ENCODE measurements at regions not wholly inside any gene's neighbourhood (a gene's known extent, or its start where the extent isn't known, plus 50 kb on each side); places are given as distances from the start of the nearest gene placed in this dataset.
"Not testable (repeated sequence)": the region's sequence is repeated elsewhere in the genome, so short reads cannot be mapped to it uniquely, and the experiment has no call there.

DNA sequence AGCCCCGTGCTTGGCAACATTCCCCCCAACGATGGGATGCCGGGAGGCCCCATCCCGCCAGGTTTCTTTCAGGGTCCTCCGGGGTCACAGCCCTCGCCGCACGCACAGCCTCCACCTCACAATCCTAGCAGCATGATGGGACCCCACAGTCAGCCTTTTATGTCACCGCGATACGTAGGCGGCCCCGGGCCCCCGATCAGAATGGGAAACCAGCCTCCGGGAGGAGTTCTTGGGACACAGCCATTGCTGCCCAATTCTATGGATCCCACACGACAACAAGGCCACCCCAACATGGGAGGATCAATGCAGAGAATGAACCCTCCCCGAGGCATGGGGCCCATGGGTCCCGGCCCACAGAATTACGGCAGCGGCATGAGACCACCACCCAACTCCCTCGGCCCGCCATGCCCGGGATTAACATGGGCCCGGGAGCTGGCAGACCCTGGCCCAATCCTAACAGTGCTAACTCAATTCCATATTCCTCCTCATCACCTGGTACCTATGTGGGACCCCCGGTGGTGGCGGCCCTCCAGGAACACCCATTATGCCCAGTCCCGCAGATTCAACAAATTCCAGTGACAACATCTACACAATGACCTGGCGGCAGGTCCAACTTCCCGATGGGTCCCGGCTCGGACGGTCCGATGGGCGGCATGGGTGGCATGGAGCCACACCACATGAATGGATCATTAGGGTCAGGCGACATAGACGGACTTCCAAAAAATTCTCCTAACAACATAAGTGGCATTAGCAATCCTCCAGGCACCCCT, 116.0 kb upstream of the CDK13 start:
- H3K4me3 Mint-ChIP-seq: peak overlapping the region; percentile 39 to 57 (median 50)
- H3K27me3 Mint-ChIP-seq (ENCODE audit: low read depth in 3 of 3): peaks cover 5 to 19% (median 16%) of the 10 kb centered on the region in 3 donors
- H3K4me1 Mint-ChIP-seq, H3K9me3 Mint-ChIP-seq, DNase-seq, H3K27ac Mint-ChIP-seq, H3K36me3 Mint-ChIP-seq: not testable (repeated sequence)

DNA sequence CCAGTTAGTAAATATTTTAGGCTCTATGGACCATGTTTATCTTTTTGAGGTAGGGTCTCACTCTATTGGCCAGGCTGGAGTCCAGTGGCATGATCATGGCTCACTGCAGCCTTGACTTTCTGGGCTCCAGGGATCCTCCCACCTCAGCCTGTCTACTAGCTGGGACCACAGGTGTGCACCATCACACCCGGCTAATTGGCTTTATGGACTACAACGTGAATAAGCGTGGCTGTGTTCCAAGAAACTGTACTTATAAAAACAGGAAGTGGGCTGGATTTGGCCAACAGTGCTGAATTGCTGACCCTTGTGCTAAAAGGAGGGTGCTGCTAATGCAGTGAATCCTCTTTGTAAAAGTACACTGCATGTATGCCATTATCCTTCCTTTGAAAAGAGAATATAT, 111.7 kb upstream of the CDK13 start:
- Mint-ChIP-seq H3K27ac (no peak overlapping the region), H3K4me3 (no peak overlapping the region), H3K36me3 (no peaks in the 10 kb centered on the region), H3K4me1 (no peaks in the 10 kb centered on the region), H3K9me3 (no peaks in the 10 kb centered on the region), H3K27me3 (ENCODE audit: low read depth in 3 of 3) (peaks cover 11 to 21% (median 11%) of the 10 kb centered on the region in 3 donors)
- DNase-seq: no peak

DNA sequence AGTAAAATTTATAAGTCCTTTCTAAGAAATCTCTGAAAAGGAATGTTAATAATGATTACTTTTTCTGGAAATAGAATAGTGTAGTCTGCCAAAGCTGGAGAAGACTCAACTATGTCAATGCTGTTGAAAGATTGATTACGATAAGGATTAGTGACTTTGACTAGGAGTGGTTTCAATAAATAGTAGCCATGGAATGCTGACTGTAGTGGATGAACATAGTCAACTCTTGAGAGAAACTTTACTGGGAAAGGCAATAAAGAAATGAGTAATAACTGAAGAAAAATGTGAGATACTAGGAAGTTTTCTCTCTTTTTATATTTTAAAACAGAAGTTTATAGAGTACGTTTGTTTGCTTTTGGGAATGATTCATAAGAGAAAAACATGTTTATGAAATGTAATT, 105.0 kb upstream of the CDK13 start:
- DNase-seq: no peak
- H3K4me3 Mint-ChIP-seq: no peak overlapping the region
- no peak overlapping the region for H3K27ac Mint-ChIP-seq
- no peaks in the 10 kb centered on the region for H3K36me3 Mint-ChIP-seq
- H3K27me3 Mint-ChIP-seq (ENCODE audit: low read depth in 3 of 3): peaks cover 1 to 11% (median 7%) of the 10 kb centered on the region in 3 donors
- H3K9me3 Mint-ChIP-seq: no peaks in the 10 kb centered on the region
- no peaks in the 10 kb centered on the region for H3K4me1 Mint-ChIP-seq

DNA sequence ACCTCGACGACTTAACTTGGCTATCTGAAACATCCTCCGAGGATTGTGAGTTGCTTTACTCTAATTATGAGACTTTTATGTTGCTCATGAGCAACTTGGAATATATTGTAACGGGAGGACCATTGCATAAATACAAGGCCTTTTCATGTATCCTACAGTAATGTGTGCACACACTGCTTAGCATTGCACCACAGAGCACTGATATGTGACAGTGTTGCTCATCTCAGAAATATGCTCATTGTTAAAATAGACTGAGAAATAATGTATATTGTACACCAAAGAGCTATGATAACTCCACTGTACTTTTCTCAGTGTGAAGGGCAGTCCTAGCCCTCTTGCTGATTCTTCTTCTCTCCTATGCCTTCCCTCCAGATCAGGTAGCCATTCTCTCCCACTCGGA, 102.8 kb upstream of the CDK13 start:
- Mint-ChIP-seq H3K27me3 (ENCODE audit: low read depth in 3 of 3) (peaks cover 4 to 7% (median 4%) of the 10 kb centered on the region in 3 donors), H3K27ac (no peak overlapping the region), H3K4me3 (no peak overlapping the region), H3K36me3 (no peaks in the 10 kb centered on the region), H3K4me1 (no peaks in the 10 kb centered on the region), H3K9me3 (no peaks in the 10 kb centered on the region)
- no peak for DNase-seq

DNA sequence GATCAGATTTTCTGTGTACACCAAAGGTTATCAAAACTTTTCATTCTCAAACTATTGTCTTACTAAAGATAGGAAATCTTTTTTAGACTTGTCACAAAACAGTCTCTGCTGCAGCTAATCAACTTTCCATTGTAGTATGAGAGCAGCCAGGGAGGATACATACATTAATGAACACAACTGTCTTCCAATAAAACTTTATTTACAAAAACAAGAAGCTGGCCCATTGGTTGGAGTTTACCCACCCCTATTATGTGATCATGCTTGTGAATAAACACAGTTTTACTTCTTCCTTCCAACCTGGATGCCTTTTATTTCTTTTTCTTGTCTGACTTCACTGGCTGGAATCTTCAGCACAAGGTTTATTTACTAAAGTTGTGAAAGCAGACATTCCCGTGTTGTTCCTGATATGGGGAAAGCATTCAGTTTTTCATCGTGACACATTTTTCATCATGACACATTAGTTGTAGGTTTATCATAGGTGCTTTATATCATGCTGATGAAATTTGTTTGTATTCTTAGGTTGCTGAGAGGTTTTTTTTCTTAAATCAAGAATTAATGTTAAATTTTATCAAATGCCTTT, 98.5 kb upstream of the CDK13 start:
- Mint-ChIP-seq H3K27ac (no peak overlapping the region), H3K9me3 (no peaks in the 10 kb centered on the region), H3K36me3 (no peaks in the 10 kb centered on the region), H3K4me1 (peaks cover 3 to 13% of the 10 kb centered on the region in 2 donors), H3K27me3 (ENCODE audit: low read depth in 3 of 3) (peaks cover 5 to 13% (median 8%) of the 10 kb centered on the region in 3 donors), H3K4me3 (no peak overlapping the region)
- no peak for DNase-seq

DNA sequence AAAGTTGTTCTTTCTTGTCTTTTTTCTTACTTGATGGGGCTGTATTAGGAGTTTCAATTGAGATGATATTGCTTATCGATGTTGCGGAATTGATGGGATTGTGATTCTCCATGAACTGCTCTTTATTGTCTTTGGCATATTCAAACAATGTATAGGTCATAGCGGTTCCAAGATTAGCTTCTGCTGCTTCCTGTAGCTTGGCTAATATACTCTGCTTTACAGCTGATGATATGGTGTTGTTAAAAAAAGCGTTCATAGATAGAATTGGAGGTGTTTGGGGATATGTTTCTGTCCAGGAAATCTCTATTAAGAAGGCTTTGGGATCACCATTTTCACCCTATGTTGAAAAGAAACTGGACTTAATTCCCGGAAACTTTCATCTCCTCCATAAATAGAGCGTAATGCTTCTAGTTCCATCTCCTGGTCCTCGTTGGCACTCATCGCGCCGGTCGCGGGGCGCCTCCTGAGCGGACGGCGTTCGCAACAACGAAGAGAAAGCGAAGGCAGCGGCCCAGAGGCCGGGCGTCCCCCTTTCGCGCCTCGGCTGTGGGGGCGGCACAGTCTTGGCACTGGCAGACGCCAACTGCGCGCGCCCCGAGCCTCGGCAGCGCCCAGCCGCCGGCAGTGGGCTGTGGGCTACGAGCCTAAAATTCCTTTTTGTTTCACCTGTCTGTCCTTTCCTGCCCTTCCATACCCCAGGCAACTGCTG, 95.3 kb upstream of the CDK13 start:
- peak overlapping the region; percentile 26 to 80 (median 69) for H3K4me3 Mint-ChIP-seq
- H3K9me3 Mint-ChIP-seq, DNase-seq, H3K36me3 Mint-ChIP-seq, H3K27ac Mint-ChIP-seq: not testable (repeated sequence)
- H3K27me3 Mint-ChIP-seq (ENCODE audit: low read depth in 3 of 3): peaks cover 6 to 12% (median 9%) of the 10 kb centered on the region in 3 donors
- H3K4me1 Mint-ChIP-seq: peaks cover 3 to 13% of the 10 kb centered on the region in 2 donors

DNA sequence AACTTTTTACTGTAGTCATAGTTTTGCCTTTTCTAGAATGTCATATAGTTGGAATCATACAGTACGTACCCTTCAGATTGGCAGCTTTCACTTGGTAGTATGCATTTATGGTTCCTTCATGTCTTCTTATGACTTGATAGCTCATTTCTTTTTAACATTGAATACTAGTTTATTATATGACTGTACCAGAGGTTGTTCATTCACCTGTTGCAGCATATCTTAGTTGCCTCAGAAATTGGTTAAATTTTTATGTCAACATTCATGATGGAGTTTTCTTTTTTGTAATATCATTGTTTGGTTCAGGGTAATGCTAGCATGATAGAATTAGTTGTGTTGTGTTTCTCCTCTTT, 94.8 kb upstream of the CDK13 start:
- Mint-ChIP-seq H3K27me3 (ENCODE audit: low read depth in 3 of 3) (peaks cover 4 to 12% (median 9%) of the 10 kb centered on the region in 3 donors), H3K4me3 (peak overlapping the region; percentile 26 to 80 (median 69)), H3K4me1 (peaks cover 3 to 13% of the 10 kb centered on the region in 2 donors), H3K27ac (no peak overlapping the region), H3K9me3 (no peaks in the 10 kb centered on the region), H3K36me3 (no peaks in the 10 kb centered on the region)
- DNase-seq: no peak

DNA sequence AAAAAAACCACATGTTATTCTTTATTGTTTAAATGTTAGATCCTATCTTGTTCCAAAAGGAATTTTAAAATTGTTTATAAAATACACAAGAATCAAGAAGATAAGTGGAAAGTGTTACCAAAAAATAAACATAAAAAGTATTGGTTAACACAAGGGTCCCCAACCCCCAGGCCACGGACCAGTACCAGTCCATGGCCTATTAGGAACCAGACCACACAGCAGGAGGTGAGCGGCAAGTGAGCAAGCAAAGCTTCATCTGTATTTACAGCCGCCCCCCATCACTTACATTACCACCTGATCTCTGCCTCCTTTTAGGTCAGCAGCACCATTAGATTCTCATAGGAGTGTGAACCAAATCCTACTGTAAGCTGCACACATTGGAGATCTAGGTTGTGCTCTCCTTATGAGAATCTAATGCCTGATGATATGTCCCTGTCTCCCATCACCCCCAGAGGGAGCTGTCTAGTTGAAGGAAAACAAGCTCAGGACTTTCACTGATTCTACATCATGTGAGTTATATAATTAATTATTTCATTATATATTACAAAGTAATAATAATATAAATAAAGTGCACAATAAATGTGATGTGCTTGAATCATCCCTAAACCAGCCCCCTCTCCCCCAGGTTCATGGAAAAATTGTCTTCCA, 86.3 kb upstream of the CDK13 start:
- DNase-seq; H3K36me3 Mint-ChIP-seq; H3K4me3 Mint-ChIP-seq; H3K4me1 Mint-ChIP-seq; H3K27me3 Mint-ChIP-seq (ENCODE audit: low read depth in 3 of 3); H3K9me3 Mint-ChIP-seq; H3K27ac Mint-ChIP-seq: not testable (repeated sequence)

DNA sequence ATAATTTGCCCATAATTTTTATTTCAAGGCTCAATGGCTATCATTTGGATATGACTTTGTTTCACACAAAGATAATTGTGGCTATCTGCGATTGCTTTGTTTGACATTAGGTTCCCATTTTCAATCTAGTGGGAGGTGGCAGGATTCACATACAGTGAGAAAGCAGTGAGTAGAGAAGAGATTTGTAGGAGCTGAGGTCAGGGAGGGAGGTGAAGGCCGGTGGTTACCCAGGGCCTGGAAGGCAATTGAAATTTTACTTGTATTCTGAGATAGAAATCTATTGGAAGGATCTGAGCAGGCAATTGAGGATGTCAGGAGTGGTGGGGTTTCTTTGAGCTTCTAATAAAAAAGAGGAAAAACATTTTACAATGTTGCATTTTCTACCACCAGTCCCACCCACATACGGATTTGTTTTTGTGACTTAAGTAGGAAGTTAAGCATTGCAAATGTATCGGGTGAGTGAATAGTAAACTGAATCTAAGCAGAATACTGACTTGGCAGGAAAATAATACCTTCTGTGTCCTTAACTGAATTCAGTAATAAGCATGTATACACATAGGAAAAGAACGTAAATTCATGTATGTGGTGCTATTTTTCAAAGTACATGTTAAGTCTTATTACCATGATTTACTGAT, 80.1 kb upstream of the CDK13 start:
- not testable (repeated sequence) for DNase-seq, H3K36me3 Mint-ChIP-seq, H3K9me3 Mint-ChIP-seq, H3K4me1 Mint-ChIP-seq, H3K4me3 Mint-ChIP-seq, H3K27ac Mint-ChIP-seq
- peaks cover 0 to 11% (median 3%) of the 10 kb centered on the region in 3 donors for H3K27me3 Mint-ChIP-seq (ENCODE audit: low read depth in 3 of 3)

DNA sequence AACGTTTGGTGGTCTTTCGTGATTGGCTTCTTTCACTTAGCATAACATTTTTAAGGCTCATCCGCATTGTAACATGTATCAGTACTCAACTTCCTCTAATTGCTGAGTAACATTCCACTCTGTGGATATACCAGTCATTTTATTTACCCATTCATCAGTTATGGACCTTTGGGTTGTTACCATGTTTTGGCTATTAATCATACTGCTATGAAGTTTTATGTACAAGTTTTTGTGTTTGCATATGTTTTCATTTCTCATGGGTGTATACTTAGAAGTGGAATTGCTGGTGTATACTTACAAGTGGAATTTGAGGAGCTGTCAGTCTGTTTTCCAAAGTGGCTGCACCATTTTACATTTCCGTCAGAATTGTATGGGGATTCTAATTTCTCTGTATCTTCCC, 78.4 kb upstream of the CDK13 start:
- not testable (repeated sequence) for DNase-seq, H3K36me3 Mint-ChIP-seq, H3K4me1 Mint-ChIP-seq, H3K9me3 Mint-ChIP-seq, H3K27ac Mint-ChIP-seq, H3K4me3 Mint-ChIP-seq
- peaks cover 2 to 13% (median 4%) of the 10 kb centered on the region in 3 donors for H3K27me3 Mint-ChIP-seq (ENCODE audit: low read depth in 3 of 3)

DNA sequence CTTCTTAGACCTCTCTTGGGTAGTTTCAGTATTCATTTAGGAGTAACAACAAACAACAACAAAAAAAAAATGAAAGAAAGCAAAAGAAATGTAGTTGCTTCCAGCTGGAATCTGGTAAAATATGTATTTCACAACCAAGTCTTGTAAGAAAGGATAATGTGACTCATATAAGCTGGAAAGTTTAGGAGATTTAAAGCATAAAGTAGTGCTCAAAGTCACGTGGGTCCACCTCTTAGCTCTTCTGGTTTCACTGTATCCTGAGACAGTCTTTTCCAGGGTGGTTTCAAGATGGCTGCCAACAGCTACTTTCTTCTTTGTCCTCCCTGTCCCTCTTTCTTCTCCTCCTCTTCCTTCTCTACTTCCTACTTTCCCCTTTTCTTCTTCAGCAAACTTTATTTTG, 69.5 kb upstream of the CDK13 start:
- Mint-ChIP-seq H3K27ac (no peak overlapping the region), H3K27me3 (ENCODE audit: low read depth in 3 of 3) (peaks cover 0 to 19% (median 2%) of the 10 kb centered on the region in 3 donors), H3K36me3 (peaks cover 0 to 4% (median 4%) of the 10 kb centered on the region in 3 donors), H3K4me1 (no peaks in the 10 kb centered on the region), H3K4me3 (no peak overlapping the region), H3K9me3 (peaks cover 0 to 14% (median 3%) of the 10 kb centered on the region in 6 donors)
- no peak for DNase-seq

DNA sequence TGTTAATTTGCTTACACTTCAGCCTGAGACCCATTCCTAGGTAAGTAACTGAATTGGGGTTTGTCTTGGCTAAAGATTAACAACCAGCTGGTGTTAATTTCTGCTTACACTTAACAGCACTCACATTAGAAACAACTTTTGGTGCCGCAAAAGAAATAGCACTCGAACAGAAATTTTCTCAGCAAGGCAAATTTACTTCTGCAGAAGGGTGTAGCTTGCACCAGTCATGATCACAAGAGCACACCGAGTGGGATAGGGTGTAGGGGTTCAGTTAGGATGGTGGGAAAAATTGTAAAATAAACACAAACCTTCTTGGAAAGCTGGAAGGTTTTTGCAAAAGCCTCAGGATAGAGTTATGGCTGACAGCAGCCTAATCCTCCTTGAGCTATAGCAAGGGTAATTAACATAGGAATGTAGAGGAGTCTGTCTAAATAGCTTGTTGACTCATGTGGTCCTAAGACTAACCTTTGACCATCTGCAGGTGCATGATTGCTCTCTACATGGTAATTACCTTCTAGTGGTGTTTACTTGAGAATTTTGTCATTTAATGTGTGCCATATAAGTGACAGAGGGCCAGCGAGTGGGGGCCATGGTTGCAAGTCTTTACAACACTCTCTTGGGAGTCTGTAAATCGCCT, 67.8 kb upstream of the CDK13 start:
- DNase-seq: no peak
- Mint-ChIP-seq H3K4me1 (no peaks in the 10 kb centered on the region), H3K4me3 (no peak overlapping the region), H3K9me3 (peaks cover 0 to 14% (median 3%) of the 10 kb centered on the region in 6 donors), H3K36me3 (peaks cover 0 to 4% (median 4%) of the 10 kb centered on the region in 3 donors), H3K27me3 (ENCODE audit: low read depth in 3 of 3) (peaks cover 0 to 16% (median 0%) of the 10 kb centered on the region in 3 donors), H3K27ac (no peak overlapping the region)

DNA sequence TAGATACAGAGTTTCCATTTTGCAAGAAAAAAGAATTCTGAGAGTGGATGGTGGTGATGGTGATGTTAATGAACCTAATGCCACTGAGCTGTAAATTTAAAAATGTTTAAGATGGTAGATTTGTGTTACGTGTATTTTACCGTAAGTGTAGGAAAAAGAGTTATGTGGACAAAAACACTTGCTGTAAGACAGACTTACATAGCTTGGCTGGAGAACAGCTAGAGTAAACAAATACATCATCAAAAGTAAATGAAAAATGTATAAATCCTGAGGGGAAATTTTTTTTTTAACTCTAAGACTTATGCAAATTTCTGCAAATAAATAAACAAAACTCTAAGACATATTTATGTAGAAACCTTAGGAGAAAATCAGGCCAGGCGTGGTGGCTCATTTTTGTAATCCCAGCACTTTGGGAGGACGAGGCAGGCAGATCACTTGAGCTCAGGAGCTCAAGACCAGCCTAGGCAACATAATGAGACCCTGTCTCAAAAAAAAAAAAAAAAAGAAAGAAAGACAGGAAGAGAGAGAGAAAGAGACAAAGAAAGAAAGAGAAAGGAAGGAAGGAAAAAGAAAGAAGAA, 66.2 kb upstream of the CDK13 start:
- DNase-seq: no peak
- peaks cover 0 to 7% (median 0%) of the 10 kb centered on the region in 3 donors for H3K27me3 Mint-ChIP-seq (ENCODE audit: low read depth in 3 of 3)
- H3K27ac Mint-ChIP-seq: no peak overlapping the region
- H3K9me3 Mint-ChIP-seq: peaks cover 0 to 14% (median 3%) of the 10 kb centered on the region in 6 donors
- H3K36me3 Mint-ChIP-seq: peaks cover 0 to 4% (median 4%) of the 10 kb centered on the region in 3 donors
- H3K4me3 Mint-ChIP-seq: no peak overlapping the region
- no peaks in the 10 kb centered on the region for H3K4me1 Mint-ChIP-seq
